Mucosa of descending colon (tissue), 3 donors: ENCODE measurements at regions not wholly inside any gene's neighbourhood (a gene's known extent, or its start where the extent isn't known, plus 50 kb on each side); places are given as distances from the start of the nearest gene placed in this dataset.

Experiments used
- ATAC-seq: fragments of 200-7000 bp; cut with Tn5 transposase; one replicate; pipeline ENCODE4 v1.9.1; 2020; ENCODE audit warnings: mild to moderate bottlenecking, moderate library complexity
- DNase-seq, 3 donors: peaks; one replicate each; pipeline ENCODE4 v3.0.0-alpha.2; 2020
- H3K36me3 ChIP-seq: fragments of 200-600 bp; one replicate; pipeline ENCODE4 v1.8.0; 2021; ENCODE audit warnings: low read depth, mild to moderate bottlenecking
- H3K4me1 ChIP-seq: fragments of 200-600 bp; one replicate; pipeline ENCODE4 v1.8.0; 2021; ENCODE audit warnings: low read depth, mild to moderate bottlenecking
- H3K4me3 ChIP-seq: fragments of 200-600 bp; one replicate; pipeline ENCODE4 v1.8.0; 2021; ENCODE audit warnings: mild to moderate bottlenecking
- H3K9me3 ChIP-seq: fragments of 200-600 bp; one replicate; pipeline ENCODE4 v1.8.0; 2021; ENCODE audit warnings: mild to moderate bottlenecking
- CTCF ChIP-seq: fragments of 200-600 bp; IDR thresholded peaks from one replicate; pipeline ENCODE4 v1.8.0; 2022; ENCODE audit warnings: antibody characterized with exemption, mild to moderate bottlenecking
- intact Hi-C, 2 donors: fragments of 100-400 bp; cut with DNase I in 1 of 2; cut with micrococcal nuclease in 1 of 2; formaldehyde crosslinking; loops; one replicate each; pipeline versions ENCODE4 v1.11.0 to v1.11.1; 2022; cut with DNase I, micrococcal nuclease
- donor health status: DM: no; HTN: no; CAD: no; lungs with moderate emphysema.
- donor health status: DM: no; HTN: no; CAD: no.
- donor health status: DM: no; HTN: yes; CAD: no.

GRCh38 chr2:149832324-149832723, 244.7 kb upstream of the MMADHC start:
- no peak for TF ChIP-seq CTCF
- Histone ChIP-seq H3K9me3 (no peaks in the 10 kb centered on the region), H3K4me3 (no peak overlapping the region), H3K4me1 (no peaks in the 10 kb centered on the region), H3K36me3 (no peaks in the 10 kb centered on the region)
- ATAC-seq (no peak), DNase-seq (no peak)
- intact Hi-C loops: no loop called here

GRCh38 chr2:149828520-149829210, 241.1 kb upstream of the MMADHC start:
- H3K9me3 ChIP-seq: no peaks in the 10 kb centered on the region
- no peaks in the 10 kb centered on the region for H3K4me1 ChIP-seq
- ATAC-seq (no peak), DNase-seq (no peak)
- intact Hi-C loops: no loop called here
- TF ChIP-seq CTCF: no peak
- H3K36me3 ChIP-seq: no peaks in the 10 kb centered on the region
- H3K4me3 ChIP-seq: no peak overlapping the region

- H3K9me3 ChIP-seq: no peaks in the 10 kb centered on the region
- no peaks in the 10 kb centered on the region for H3K4me1 ChIP-seq
- ATAC-seq: no peak
- TF ChIP-seq CTCF: no peak
- intact Hi-C loops: no loop called here
- no peak overlapping the region for H3K4me3 ChIP-seq
- DNase-seq: no peak
- no peaks in the 10 kb centered on the region for H3K36me3 ChIP-seq
These were observed 240.1 kb upstream of the MMADHC start for GRCh38 chr2:149827585-149828126.

GRCh38 chr2:149826471-149827125, 239.0 kb upstream of the MMADHC start:
- Histone ChIP-seq H3K9me3 (no peaks in the 10 kb centered on the region), H3K36me3 (no peaks in the 10 kb centered on the region), H3K4me3 (no peak overlapping the region), H3K4me1 (no peaks in the 10 kb centered on the region)
- intact Hi-C loops: no loop called here
- no peak for TF ChIP-seq CTCF
- DNase-seq (no peak), ATAC-seq (no peak)

- ATAC-seq (no peak), DNase-seq (no peak)
- intact Hi-C loops: no loop called here
- H3K4me1 ChIP-seq: no peaks in the 10 kb centered on the region
- no peaks in the 10 kb centered on the region for H3K9me3 ChIP-seq
- no peaks in the 10 kb centered on the region for H3K36me3 ChIP-seq
- TF ChIP-seq CTCF: no peak
- H3K4me3 ChIP-seq: no peak overlapping the region
These were observed 237.9 kb upstream of the MMADHC start for GRCh38 chr2:149825473-149825872.
